ENCODE measurements at regions not wholly inside any gene's neighbourhood (a gene's known extent, or its start where the extent isn't known, plus 50 kb on each side); places are given as distances from the start of the nearest gene placed in this dataset.
A peak's percentile ranks its signal among the peaks of the same experiment; 100 is the strongest.
"Not testable (repeated sequence)": the region's sequence is repeated elsewhere in the genome, so short reads cannot be mapped to it uniquely, and the experiment has no call there.

GRCh38 chr3:40901298-40901697, 298.0 kb upstream of the CTNNB1 start:
- H3K27ac Mint-ChIP-seq, result no peak overlapping the region
- peaks cover 4% of the 10 kb centered on the region for H3K9me3 Mint-ChIP-seq (ENCODE audit: low read depth)
- peaks cover 1% of the 10 kb centered on the region for H3K36me3 Mint-ChIP-seq (ENCODE audit: insufficient read depth)
- TF ChIP-seq CTCF (IDR thresholded peaks at IDR 0.05; ENCODE audit: unreplicated experiment), result no peak
- no peaks in the 10 kb centered on the region for H3K4me1 Mint-ChIP-seq (ENCODE audit: low read depth)
- H3K27me3 Mint-ChIP-seq, result no peaks in the 10 kb centered on the region
- DNase-seq (ENCODE audit: low spot score, unreplicated experiment), result no peak
- H3K4me3 Mint-ChIP-seq (ENCODE audit: low read depth), result no peak overlapping the region

GRCh38 chr3:40901796-40902195, 297.5 kb upstream of the CTNNB1 start:
- H3K9me3 Mint-ChIP-seq (ENCODE audit: low read depth), result peaks cover 4% of the 10 kb centered on the region
- DNase-seq (ENCODE audit: low spot score, unreplicated experiment), result no peak
- H3K4me1 Mint-ChIP-seq (ENCODE audit: low read depth), result no peaks in the 10 kb centered on the region
- H3K27me3 Mint-ChIP-seq, result no peaks in the 10 kb centered on the region
- TF ChIP-seq CTCF (IDR thresholded peaks at IDR 0.05; ENCODE audit: unreplicated experiment), result no peak
- H3K27ac Mint-ChIP-seq, result no peak overlapping the region
- no peak overlapping the region for H3K4me3 Mint-ChIP-seq (ENCODE audit: low read depth)
- H3K36me3 Mint-ChIP-seq (ENCODE audit: insufficient read depth), result peaks cover 1% of the 10 kb centered on the region

- H3K36me3 Mint-ChIP-seq (ENCODE audit: insufficient read depth); DNase-seq (ENCODE audit: low spot score, unreplicated experiment); H3K9me3 Mint-ChIP-seq (ENCODE audit: low read depth); H3K27me3 Mint-ChIP-seq: not testable (repeated sequence)
- H3K27ac Mint-ChIP-seq, result peak overlapping the region; percentile 96
- peaks cover 11% of the 10 kb centered on the region for H3K4me1 Mint-ChIP-seq (ENCODE audit: low read depth)
- H3K4me3 Mint-ChIP-seq (ENCODE audit: low read depth), result peak overlapping the region; percentile 83
These were observed 291.3 kb upstream of the CTNNB1 start for GRCh38 chr3:40907907-40908465.

GRCh38 chr3:40908612-40909011, 290.7 kb upstream of the CTNNB1 start:
- no peaks in the 10 kb centered on the region for H3K27me3 Mint-ChIP-seq
- no peak for TF ChIP-seq CTCF (IDR thresholded peaks at IDR 0.05; ENCODE audit: unreplicated experiment)
- DNase-seq (ENCODE audit: low spot score, unreplicated experiment), result no peak
- peaks cover 4% of the 10 kb centered on the region for H3K9me3 Mint-ChIP-seq (ENCODE audit: low read depth)
- no peak overlapping the region for H3K27ac Mint-ChIP-seq
- H3K4me1 Mint-ChIP-seq (ENCODE audit: low read depth), result peaks cover 17% of the 10 kb centered on the region
- no peaks in the 10 kb centered on the region for H3K36me3 Mint-ChIP-seq (ENCODE audit: insufficient read depth)
- H3K4me3 Mint-ChIP-seq (ENCODE audit: low read depth), result peak overlapping the region; percentile 83

- Mint-ChIP-seq H3K27me3 (no peaks in the 10 kb centered on the region), H3K36me3 (ENCODE audit: insufficient read depth) (no peaks in the 10 kb centered on the region), H3K9me3 (ENCODE audit: low read depth) (no peaks in the 10 kb centered on the region), H3K4me3 (ENCODE audit: low read depth) (no peak overlapping the region), H3K4me1 (ENCODE audit: low read depth) (peaks cover 17% of the 10 kb centered on the region), H3K27ac (no peak overlapping the region)
- no peak for TF ChIP-seq CTCF (IDR thresholded peaks at IDR 0.05; ENCODE audit: unreplicated experiment)
- no peak for DNase-seq (ENCODE audit: low spot score, unreplicated experiment)
These were observed 288.0 kb upstream of the CTNNB1 start for GRCh38 chr3:40911264-40911663.

GRCh38 chr3:40911928-40912327, 287.4 kb upstream of the CTNNB1 start:
- H3K27ac Mint-ChIP-seq, result peak overlapping the region; percentile 91
- H3K4me1 Mint-ChIP-seq (ENCODE audit: low read depth), result peaks cover 17% of the 10 kb centered on the region
- DNase-seq (ENCODE audit: low spot score, unreplicated experiment), result no peak
- TF ChIP-seq CTCF (IDR thresholded peaks at IDR 0.05; ENCODE audit: unreplicated experiment), result no peak
- no peaks in the 10 kb centered on the region for H3K36me3 Mint-ChIP-seq (ENCODE audit: insufficient read depth)
- no peaks in the 10 kb centered on the region for H3K27me3 Mint-ChIP-seq
- peak overlapping the region; percentile 25 for H3K4me3 Mint-ChIP-seq (ENCODE audit: low read depth)
- H3K9me3 Mint-ChIP-seq (ENCODE audit: low read depth), result no peaks in the 10 kb centered on the region

Measured in progenitor cell of endocrine pancreas (in vitro differentiated cells).